Mesendoderm (in vitro differentiated cells): ENCODE measurements at regions not wholly inside any gene's neighbourhood (a gene's known extent, or its start where the extent isn't known, plus 50 kb on each side); places are given as distances from the start of the nearest gene placed in this dataset.

Experiments
- DNase-seq: peaks from one replicate; pipeline ENCODE4 v3.0.0; 2013
- H2AK5ac ChIP-seq: 2 replicates; pipeline ENCODE4 v1.6.1; 2013; ENCODE audit warnings: low read length, inconsistent platforms
- H2BK120ac ChIP-seq: 2 replicates; pipeline ENCODE4 v1.6.1; 2013; ENCODE audit warnings: low read depth, mild to moderate bottlenecking, low read length, moderate library complexity, mixed read lengths
- H2BK15ac ChIP-seq: replicated peaks from 2 replicates; pipeline ENCODE4 v1.6.1; 2013; ENCODE audit warnings: low read depth, mild to moderate bottlenecking, moderate library complexity
- H2BK5ac ChIP-seq: 2 replicates; pipeline ENCODE4 v1.6.1; 2013; ENCODE audit warnings: low read length, inconsistent platforms
- H3K18ac ChIP-seq: 2 replicates; pipeline ENCODE4 v1.6.1; 2013; ENCODE audit warnings: mild to moderate bottlenecking, low read length, mixed read lengths
- H3K23ac ChIP-seq: one replicate; pipeline ENCODE4 v1.6.1; 2013; ENCODE audit warnings: low read length
- H3K27ac ChIP-seq: 2 replicates; pipeline ENCODE4 v1.5.1; 2013; ENCODE audit warnings: low read depth, mild to moderate bottlenecking, inconsistent platforms, low read length, moderate library complexity
- H3K27me3 ChIP-seq: 2 replicates; pipeline ENCODE4 v1.6.1; 2013; ENCODE audit warnings: low read length, control low read depth, mild to moderate bottlenecking, inconsistent platforms; ENCODE audit not compliant: insufficient read depth, poor library complexity
- H3K36me3 ChIP-seq: 2 replicates; pipeline ENCODE4 v1.6.1; 2013; ENCODE audit warnings: low read length, inconsistent platforms; ENCODE audit not compliant: control insufficient read depth, insufficient read depth
- H3K4ac ChIP-seq: one replicate; pipeline ENCODE4 v1.6.1; 2013; ENCODE audit warnings: low read depth, mild to moderate bottlenecking, low read length, moderate library complexity
- H3K4me1 ChIP-seq: 2 replicates; pipeline ENCODE4 v1.6.1; 2013; ENCODE audit warnings: low read depth, low read length, inconsistent platforms; ENCODE audit not compliant: control insufficient read depth
- H3K4me2 ChIP-seq: 2 replicates; pipeline ENCODE4 v1.6.1; 2013; ENCODE audit warnings: low read length
- H3K4me3 ChIP-seq: 2 replicates; pipeline ENCODE4 v1.5.1; 2013; ENCODE audit warnings: mild to moderate bottlenecking, low read length
- H3K56ac ChIP-seq: one replicate; pipeline ENCODE4 v1.6.1; 2013; ENCODE audit warnings: low read length
- H3K79me1 ChIP-seq: 2 replicates; pipeline ENCODE4 v1.6.1; 2013; ENCODE audit warnings: low read length, inconsistent platforms
- H3K79me2 ChIP-seq: 2 replicates; pipeline ENCODE4 v1.6.1; 2013; ENCODE audit warnings: mild to moderate bottlenecking, low read length; ENCODE audit not compliant: control insufficient read depth, insufficient read depth
- H3K9ac ChIP-seq: 2 replicates; pipeline ENCODE4 v1.6.1; 2013; ENCODE audit warnings: low read length, inconsistent platforms
- H4K5ac ChIP-seq: one replicate; pipeline ENCODE4 v1.6.1; 2013; ENCODE audit warnings: low read length
- H4K8ac ChIP-seq: one replicate; pipeline ENCODE4 v1.6.1; 2013; ENCODE audit warnings: low read depth, mild to moderate bottlenecking, control low read depth, low read length, moderate library complexity
- WGBS: extraction: QIAGEN DNeasy Blood & Tissue Kit; methylation state at CpG from one replicate; pipeline ENCODE4 v1.1.7; 2013; ENCODE audit warnings: low lambda C conversion rate, missing lambda C conversion rate; ENCODE audit not compliant: insufficient coverage; ENCODE audit errors: extremely low coverage; 5-methylcytosine and 5-hydroxymethylcytosine counted together

DNA sequence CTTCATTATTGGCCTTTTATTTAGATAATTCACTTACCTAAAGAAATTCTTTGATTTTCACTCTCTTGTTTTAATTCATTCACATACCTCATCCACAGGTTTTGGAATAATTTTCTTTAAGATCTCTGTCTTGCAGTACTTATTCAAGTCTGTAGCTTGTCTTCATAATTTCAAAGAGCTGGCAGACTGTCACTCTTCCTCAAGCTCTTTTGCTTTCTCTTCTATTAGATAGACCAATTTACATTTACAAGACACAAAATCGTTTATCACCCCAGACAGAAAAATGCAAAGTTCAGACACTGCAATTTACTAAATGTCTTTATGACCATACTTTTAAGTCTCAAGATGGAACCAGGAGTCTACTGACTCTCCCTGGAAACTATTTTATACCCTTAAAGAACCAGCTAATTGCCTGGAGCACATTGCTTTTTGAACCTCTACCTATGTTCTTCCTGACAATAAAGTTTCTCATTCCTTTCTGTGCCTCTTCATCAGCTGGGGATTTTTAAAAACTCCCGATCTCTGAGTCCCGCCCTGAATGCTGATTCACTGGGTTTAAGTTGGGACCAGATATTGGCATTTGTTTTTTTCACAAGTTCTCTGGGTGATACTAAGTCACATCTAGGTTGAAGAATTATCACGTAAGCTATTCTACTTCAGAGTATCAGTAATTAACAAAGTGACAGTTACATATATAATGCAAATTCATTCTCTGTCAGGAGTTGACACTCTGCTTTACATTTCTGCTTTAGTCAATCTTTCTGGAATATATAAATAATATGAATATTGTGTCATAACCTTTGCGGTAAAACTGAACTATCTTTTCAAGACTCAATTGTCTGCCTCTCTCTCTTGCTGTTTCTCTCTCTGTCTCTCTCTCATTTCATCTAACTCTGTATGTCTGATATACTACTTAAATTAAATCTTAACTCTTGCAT lies 196.4 kb downstream of the PCDH7 start:
- WGBS = no CpG with 5 or more reads among the region's 5 CpGs
- no peak overlapping the region for H2AK5ac ChIP-seq
- no peak for DNase-seq
- no peak overlapping the region for H3K4me2 ChIP-seq
- H3K23ac ChIP-seq = no peak overlapping the region
- H3K27me3 ChIP-seq = no peaks in the 10 kb centered on the region
- H3K4me3 ChIP-seq = no peak overlapping the region
- no peak overlapping the region for H3K9ac ChIP-seq
- no peaks in the 10 kb centered on the region for H3K79me1 ChIP-seq
- H2BK120ac ChIP-seq = no peak overlapping the region
- H2BK15ac ChIP-seq = no peak overlapping the region
- no peak overlapping the region for H2BK5ac ChIP-seq
- H3K79me2 ChIP-seq = no peaks in the 10 kb centered on the region
- no peak overlapping the region for H3K27ac ChIP-seq
- no peak overlapping the region for H4K8ac ChIP-seq
- no peak overlapping the region for H3K4ac ChIP-seq
- no peaks in the 10 kb centered on the region for H3K4me1 ChIP-seq
- no peak overlapping the region for H3K56ac ChIP-seq
- no peaks in the 10 kb centered on the region for H3K36me3 ChIP-seq
- H3K18ac ChIP-seq = peak overlapping the region; percentile 60
- no peak overlapping the region for H4K5ac ChIP-seq

DNA sequence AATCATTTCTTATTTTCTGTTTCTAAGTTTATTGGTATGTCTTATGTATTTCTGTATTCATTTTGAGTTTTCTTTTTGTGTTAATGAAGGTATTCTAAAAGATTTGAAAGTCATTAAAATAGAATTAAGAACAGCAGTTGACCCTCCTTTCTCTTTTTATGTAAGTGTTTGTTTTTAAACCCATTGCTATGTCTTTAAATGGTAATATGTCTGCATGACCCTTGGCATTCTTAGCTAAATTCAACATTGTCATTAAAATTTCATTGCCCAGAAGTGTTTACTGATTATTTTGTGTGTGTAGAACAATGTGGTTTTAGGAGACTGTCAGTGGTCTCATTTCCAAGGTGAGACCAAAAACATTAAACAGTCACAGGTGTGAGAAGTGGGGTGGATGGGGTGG lies 197.8 kb downstream of the PCDH7 start:
- Histone ChIP-seq H3K27me3 (no peaks in the 10 kb centered on the region), H3K9ac (no peak overlapping the region), H4K5ac (no peak overlapping the region), H3K4me3 (no peak overlapping the region), H4K8ac (no peak overlapping the region), H3K79me2 (no peaks in the 10 kb centered on the region), H2AK5ac (no peak overlapping the region), H3K36me3 (no peaks in the 10 kb centered on the region), H3K23ac (no peak overlapping the region), H3K4ac (no peak overlapping the region), H2BK5ac (no peak overlapping the region), H3K18ac (no peak overlapping the region), H3K4me1 (no peaks in the 10 kb centered on the region), H3K79me1 (no peaks in the 10 kb centered on the region), H2BK15ac (no peak overlapping the region), H3K56ac (no peak overlapping the region), H3K27ac (no peak overlapping the region), H3K4me2 (no peak overlapping the region), H2BK120ac (no peak overlapping the region)
- no peak for DNase-seq

DNA sequence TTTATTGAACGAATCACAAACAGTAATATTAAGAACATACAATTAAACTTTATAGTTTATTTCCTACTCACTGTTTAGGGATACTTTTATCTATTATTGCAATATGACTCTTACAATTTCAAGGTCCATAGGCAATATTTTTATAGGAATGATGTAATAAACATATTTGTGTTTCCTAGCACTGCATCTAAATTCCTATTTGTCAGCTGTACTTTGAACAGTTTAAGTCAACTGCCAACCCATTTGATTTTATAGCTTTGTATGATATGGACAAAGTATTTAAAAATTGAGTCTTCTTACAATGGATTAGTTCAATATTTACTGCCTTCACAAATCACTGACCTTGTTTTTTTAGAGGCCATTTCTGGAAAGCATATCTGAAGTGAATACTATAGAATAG lies 199.3 kb downstream of the PCDH7 start:
- H3K27ac ChIP-seq = no peak overlapping the region
- H2BK15ac ChIP-seq = no peak overlapping the region
- H2BK120ac ChIP-seq = no peak overlapping the region
- no peak overlapping the region for H4K5ac ChIP-seq
- no peaks in the 10 kb centered on the region for H3K79me2 ChIP-seq
- no peak overlapping the region for H3K9ac ChIP-seq
- no peaks in the 10 kb centered on the region for H3K27me3 ChIP-seq
- no peak for DNase-seq
- no peak overlapping the region for H2AK5ac ChIP-seq
- no peak overlapping the region for H4K8ac ChIP-seq
- H3K79me1 ChIP-seq = no peaks in the 10 kb centered on the region
- H2BK5ac ChIP-seq = no peak overlapping the region
- no peak overlapping the region for H3K4me2 ChIP-seq
- H3K18ac ChIP-seq = no peak overlapping the region
- no CpG with 5 or more reads among the region's 1 CpG for WGBS
- H3K4me3 ChIP-seq = no peak overlapping the region
- no peak overlapping the region for H3K4ac ChIP-seq
- H3K4me1 ChIP-seq = no peaks in the 10 kb centered on the region
- no peak overlapping the region for H3K56ac ChIP-seq
- no peak overlapping the region for H3K23ac ChIP-seq
- no peaks in the 10 kb centered on the region for H3K36me3 ChIP-seq

DNA sequence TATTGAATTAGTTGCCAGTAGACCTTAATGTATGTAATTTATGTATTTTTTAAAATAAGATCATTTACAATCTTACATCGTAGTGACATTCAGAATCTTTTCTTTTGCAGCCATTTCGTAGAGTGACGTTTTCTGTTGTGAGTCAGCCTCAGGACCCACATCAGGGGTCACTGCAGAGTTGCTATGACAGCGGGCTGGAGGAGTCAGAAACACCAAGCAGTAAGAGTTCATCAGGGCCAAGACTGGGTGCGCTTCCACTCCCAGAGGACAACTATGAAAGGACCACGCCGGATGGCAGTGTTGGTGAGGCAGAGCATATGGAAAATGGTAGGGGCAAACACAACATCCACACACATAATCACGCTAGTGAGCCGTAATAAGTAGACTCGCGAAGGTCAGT lies 199.9 kb downstream of the PCDH7 start:
- no peak overlapping the region for H3K4me3 ChIP-seq
- no peak overlapping the region for H2BK5ac ChIP-seq
- H3K9ac ChIP-seq = no peak overlapping the region
- no peak overlapping the region for H3K18ac ChIP-seq
- no CpG with 5 or more reads among the region's 11 CpGs for WGBS
- H2BK15ac ChIP-seq = no peak overlapping the region
- no peak overlapping the region for H4K8ac ChIP-seq
- no peak overlapping the region for H4K5ac ChIP-seq
- H3K4me2 ChIP-seq = no peak overlapping the region
- no peak overlapping the region for H3K23ac ChIP-seq
- H2AK5ac ChIP-seq = no peak overlapping the region
- H3K79me1 ChIP-seq = no peaks in the 10 kb centered on the region
- H2BK120ac ChIP-seq = no peak overlapping the region
- no peaks in the 10 kb centered on the region for H3K4me1 ChIP-seq
- H3K56ac ChIP-seq = no peak overlapping the region
- H3K4ac ChIP-seq = peak overlapping the region; percentile 55
- no peaks in the 10 kb centered on the region for H3K36me3 ChIP-seq
- H3K27ac ChIP-seq = no peak overlapping the region
- H3K79me2 ChIP-seq = no peaks in the 10 kb centered on the region
- no peaks in the 10 kb centered on the region for H3K27me3 ChIP-seq
- DNase-seq = peak; percentile 79

DNA sequence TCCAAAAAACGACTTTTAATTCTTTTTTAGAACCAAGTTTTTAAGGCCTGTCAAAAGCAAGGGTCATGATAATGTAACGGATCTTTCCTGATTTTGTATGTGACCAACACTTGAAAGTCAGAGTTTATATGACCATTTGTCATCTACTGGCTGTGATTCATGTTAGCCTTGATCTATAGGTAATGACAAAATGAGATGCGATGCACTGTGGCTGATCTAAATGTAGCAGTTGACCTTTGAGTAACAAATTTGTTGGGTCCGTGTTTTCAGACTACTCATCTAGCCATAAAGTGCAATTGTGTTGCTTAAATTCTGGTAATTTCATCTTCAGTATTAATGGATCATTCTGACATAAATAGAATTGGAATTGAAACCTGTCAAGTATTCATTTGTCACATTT lies 202.5 kb downstream of the PCDH7 start:
- Histone ChIP-seq H3K23ac (no peak overlapping the region), H3K4me2 (no peak overlapping the region), H2BK5ac (no peak overlapping the region), H3K18ac (no peak overlapping the region), H3K56ac (no peak overlapping the region), H3K79me1 (no peaks in the 10 kb centered on the region), H2AK5ac (no peak overlapping the region), H4K8ac (no peak overlapping the region), H3K27me3 (no peaks in the 10 kb centered on the region), H3K9ac (no peak overlapping the region), H3K4me3 (no peak overlapping the region), H3K4ac (no peak overlapping the region), H3K4me1 (no peaks in the 10 kb centered on the region), H3K36me3 (no peaks in the 10 kb centered on the region), H4K5ac (no peak overlapping the region), H2BK120ac (no peak overlapping the region), H3K27ac (no peak overlapping the region), H3K79me2 (no peaks in the 10 kb centered on the region), H2BK15ac (no peak overlapping the region)
- no peak for DNase-seq
- no CpG with 5 or more reads among the region's 4 CpGs for WGBS

DNA sequence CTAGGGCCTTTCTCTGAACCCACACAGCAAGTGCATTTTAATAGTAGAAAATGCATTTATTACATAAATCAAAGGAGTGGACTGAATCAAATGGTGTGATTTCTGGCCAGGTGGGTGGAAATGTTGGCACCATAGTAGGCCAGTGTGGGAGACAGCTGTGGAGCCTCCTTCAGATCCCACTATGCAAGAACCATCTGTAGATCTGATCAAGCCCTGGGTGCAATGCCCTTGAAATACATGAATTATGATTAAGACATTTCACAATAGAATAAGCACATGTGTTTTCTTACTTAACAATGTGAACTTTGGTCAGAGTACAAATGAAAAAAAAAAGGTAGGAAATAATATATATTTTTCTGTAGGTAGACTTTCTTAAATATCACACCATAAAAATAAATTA lies 204.3 kb downstream of the PCDH7 start:
- Histone ChIP-seq H3K36me3 (no peaks in the 10 kb centered on the region), H4K8ac (no peak overlapping the region), H3K4me3 (no peak overlapping the region), H3K4ac (no peak overlapping the region), H3K79me1 (no peaks in the 10 kb centered on the region), H3K56ac (no peak overlapping the region), H2AK5ac (no peak overlapping the region), H2BK120ac (no peak overlapping the region), H3K18ac (no peak overlapping the region), H3K9ac (no peak overlapping the region), H3K4me2 (no peak overlapping the region), H4K5ac (no peak overlapping the region), H2BK15ac (no peak overlapping the region), H3K4me1 (no peaks in the 10 kb centered on the region), H3K23ac (no peak overlapping the region), H3K27ac (no peak overlapping the region), H2BK5ac (no peak overlapping the region), H3K79me2 (no peaks in the 10 kb centered on the region), H3K27me3 (no peaks in the 10 kb centered on the region)
- DNase-seq = no peak
